HG03439 (cell line): ENCODE measurements at regions not wholly inside any gene's neighbourhood (a gene's known extent, or its start where the extent isn't known, plus 50 kb on each side); places are given as distances from the start of the nearest gene placed in this dataset.
"Not testable (repeated sequence)": the region's sequence is repeated elsewhere in the genome, so short reads cannot be mapped to it uniquely, and the experiment has no call there.

Experiments
- ATAC-seq: cut with Tn5 transposase; IDR thresholded peaks from one replicate; pipeline ENCODE4 v1.9.1; 2021; ENCODE audit warnings: mild to moderate bottlenecking, moderate library complexity; ENCODE audit not compliant: unreplicated experiment

DNA sequence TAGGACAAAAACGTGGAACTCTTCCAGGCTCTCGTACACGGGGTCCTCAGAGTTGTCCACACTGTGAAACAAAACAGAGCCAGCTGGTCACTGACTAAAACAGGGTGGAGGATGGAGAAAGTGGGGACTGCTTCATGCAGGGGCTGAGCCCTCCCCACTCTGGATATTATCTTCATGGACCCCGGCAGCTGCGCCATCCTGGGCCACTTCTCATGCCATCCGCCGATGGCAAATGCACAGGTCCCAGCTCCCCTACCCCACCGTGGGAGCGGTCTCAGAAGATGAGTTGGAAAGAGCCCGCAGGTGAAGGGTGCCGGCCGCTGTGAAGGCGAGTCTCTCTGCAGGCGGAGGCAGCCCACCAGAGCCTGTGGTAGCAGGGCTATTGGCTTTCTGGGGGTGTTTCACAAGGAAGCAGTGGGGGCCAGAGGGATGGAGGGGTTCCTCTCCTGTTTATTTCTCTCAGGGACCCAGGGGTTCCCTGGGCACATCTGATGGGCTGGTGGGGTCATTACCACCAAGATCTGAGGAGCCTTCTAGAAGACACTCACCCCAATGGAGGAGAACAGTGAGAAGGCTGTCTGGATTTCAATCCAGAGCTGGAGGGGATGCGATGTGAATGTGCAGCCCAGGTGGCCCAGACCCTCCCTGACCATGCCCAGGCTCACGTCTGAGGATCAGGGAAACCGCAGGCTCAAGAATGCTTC, 177.3 kb downstream of the KLF13 start:
- ATAC-seq: no peak

DNA sequence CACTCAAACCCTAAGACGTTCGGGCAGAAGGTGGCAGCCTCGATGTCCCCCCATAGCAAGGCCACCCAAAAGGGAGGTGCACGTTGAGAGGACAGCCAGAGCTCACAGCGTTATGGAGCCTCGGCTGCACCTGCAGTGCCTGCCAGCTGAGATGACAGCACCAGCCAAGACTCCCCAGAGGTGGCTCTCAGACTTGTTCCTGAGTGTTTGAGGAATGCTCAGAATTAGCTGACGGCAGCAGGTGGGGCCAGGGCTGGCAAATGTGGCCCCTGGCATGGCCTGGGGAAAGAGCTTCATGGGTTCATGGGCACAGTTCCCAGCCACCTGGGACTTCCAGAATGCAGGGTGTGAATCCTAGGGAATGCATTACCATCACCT, 177.8 kb downstream of the KLF13 start:
- no peak for ATAC-seq

- not testable (repeated sequence) for ATAC-seq
Measured at GRCh38 chr15:31507573-31507972, 180.9 kb downstream of the KLF13 start.

- ATAC-seq: no peak
Measured at GRCh38 chr15:31508656-31509055, 182.0 kb downstream of the KLF13 start.

DNA sequence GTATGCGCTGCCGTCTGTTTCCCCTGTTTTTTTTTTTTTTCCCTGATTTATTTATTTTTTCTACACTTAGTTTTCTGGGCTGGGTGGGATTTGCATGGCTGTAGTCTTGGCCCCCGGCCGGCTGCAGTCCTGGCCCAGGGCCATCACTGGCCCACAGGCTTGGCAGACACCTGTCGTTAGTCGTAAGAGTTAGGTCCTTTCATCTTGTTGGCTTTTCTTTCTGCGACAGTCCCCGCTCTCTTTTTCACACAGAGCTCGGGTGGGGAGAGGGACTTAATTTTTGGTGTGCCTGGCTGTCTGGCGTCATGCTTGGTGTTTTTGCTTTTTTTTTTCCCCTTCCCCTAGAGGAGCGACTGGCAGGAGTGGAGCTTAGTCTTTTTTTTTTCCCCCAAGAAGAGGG, 183.4 kb downstream of the KLF13 start:
- ATAC-seq: no peak

- no peak for ATAC-seq
Measured at GRCh38 chr15:31511707-31512310, 185.2 kb downstream of the KLF13 start.

DNA sequence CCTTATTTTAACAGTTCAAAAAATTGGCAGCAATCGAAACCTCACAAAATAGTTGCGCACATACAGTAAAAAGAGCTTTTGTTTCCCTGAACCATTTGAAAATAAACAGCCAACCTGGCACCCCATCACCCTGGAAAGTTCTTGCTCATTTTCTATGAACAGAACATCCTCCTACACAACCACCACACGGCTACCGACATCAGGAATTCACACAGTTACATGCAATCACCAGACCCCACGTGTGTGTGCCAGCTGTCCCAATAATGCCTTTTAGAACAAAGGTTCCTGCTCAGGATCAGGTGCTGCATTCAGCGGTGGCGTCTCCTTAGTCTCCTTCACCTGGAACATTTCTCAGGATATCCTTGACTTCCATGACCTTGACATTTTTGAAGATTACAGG, 186.5 kb downstream of the KLF13 start:
- no peak for ATAC-seq

GRCh38 chr15:31516440-31516839, 189.8 kb downstream of the KLF13 start:
- ATAC-seq: no peak

- ATAC-seq: no peak
Measured at GRCh38 chr15:31516874-31517273, 190.2 kb downstream of the KLF13 start.

DNA sequence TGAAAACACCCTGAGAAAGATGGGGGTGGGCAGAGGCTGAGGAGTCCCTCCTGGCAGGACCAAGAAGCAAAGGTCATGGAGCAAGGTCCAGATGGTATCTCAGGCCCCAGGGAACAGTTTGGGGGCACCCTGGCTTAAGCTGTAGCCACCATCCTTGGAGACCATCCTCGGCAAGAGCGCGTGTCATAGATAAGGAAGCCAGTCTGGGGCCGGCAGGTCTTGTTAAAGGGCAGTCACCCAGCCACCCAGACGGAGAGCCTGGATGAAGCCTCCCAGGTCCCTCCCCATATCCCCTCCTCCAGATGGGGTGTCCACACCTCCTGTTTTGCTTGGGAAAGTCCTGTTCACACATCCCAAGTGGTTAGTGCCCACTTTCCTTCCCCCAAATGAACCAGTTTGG, 191.1 kb downstream of the KLF13 start:
- no peak for ATAC-seq

- ATAC-seq: no peak
Measured at GRCh38 chr15:31522028-31522427, 195.4 kb downstream of the KLF13 start.

- ATAC-seq: no peak
Measured at GRCh38 chr15:31523027-31523654, 196.5 kb downstream of the KLF13 start.

DNA sequence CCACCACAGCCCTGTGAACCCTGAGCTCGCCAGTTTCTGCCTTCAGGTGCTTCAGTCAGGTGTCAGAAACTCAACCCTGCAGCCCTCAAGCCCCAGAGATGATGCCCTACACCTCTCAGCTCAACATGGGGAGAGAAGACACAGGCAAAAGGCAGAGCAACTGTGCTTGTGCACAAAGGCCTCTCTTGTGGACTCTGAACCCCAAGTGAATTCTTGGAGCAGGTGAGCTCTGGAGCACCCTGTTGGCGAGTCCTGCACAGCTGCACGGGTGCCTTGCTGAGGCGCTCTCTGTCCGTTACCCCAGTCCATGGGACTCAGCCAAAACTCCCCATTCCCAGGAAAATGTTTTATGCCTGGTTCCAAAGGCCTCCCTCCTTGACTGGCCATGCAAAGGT, 197.0 kb downstream of the KLF13 start:
- no peak for ATAC-seq

- ATAC-seq: no peak
Measured at GRCh38 chr15:31525185-31525695, 198.6 kb downstream of the KLF13 start.

DNA sequence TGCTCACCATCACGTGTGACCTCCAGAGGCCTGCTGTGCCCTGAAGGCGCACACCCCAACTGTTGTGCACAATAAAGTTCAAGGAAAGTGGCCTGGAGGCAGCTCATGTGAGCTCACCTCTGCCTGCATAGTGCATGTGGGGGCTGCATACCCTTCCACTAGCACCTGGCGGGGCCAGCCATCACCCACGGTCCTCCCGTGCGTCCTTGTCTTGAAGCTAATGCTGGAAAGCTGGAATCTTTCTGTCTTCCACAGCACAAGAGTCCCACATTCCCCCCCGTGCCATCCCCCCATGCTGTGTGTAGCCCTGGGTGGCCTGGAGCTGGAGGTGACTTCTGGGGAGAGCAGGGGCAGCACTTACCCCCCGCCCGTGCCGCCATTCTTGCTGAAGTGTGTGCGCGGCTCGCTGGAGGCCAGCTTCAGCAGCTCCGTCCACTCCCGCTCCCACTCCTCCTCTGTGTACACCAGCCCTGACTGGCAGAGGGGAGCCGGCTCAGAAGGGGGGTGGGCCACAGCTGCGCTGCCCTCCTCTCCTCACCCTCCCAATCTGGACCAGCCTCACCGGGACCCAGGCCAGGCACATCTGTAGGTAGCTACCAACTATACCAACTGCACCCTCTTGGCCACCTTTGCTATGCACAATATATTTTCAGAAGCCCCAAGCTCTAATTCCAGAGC, 199.5 kb downstream of the KLF13 start:
- no peak for ATAC-seq

DNA sequence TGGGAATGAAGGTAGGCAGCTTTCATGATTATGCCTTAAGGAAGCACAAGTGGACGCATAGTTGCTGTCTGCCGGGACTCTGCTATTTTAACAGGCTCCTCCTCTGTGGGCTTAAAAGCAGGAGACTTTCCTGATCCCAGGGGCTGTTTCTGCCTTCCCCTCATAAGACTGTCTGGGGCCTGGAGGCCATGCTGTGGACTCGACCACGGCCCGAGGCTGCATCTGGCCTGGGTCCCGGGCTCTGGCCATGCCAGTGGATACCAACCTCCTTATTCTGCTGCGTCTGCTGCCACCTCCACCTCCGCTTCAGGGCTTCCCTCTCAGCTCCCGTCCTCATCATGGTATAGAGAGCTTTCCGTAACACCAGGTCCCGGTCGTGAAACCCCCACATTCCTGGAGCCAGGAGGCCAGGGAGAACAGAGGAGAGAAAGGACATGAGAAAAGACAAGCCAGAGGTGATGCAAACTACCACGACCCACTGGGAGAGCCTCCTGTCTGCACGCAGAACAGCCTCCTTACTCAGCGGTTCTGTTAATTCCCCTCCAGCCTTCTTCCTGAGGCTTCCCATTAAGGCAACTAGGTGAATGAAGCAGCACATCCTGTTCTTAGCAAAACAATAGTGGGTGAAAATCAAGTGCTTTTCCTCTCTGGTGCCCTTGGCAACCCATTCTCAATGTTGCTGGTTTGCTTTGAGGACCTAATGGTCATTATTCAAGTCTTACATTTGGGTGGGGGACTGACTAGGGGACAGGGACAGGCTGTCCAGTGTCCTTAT, 200.5 kb downstream of the KLF13 start:
- no peak for ATAC-seq

DNA sequence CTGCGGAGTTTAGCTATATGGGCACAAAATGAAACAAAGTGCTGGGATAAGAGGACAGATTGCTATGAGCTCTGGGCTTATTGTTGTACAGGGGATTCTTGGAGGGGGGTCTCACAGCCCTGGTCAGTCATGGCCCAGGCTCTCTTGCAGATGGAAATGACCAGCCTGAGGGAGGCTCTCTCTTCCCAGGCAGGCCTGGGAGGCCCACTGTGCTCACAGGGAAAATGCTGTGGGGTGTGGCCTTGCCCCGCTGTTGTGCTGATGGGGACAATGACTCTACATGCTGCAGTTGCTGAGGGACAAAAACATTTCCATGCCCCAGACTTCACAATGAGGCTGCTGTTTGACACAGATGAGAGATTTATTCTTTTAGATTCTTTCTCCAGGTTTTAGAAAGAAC, 202.2 kb downstream of the KLF13 start:
- ATAC-seq: no peak

- ATAC-seq: no peak
Measured at GRCh38 chr15:31537770-31538592, 211.3 kb downstream of the KLF13 start.

GRCh38 chr15:31540633-31541032, 214.0 kb downstream of the KLF13 start:
- ATAC-seq: no peak

GRCh38 chr15:31544361-31544760, 217.7 kb downstream of the KLF13 start:
- no peak for ATAC-seq
